NB4 (cell line): ENCODE measurements at regions not wholly inside any gene's neighbourhood (a gene's known extent, or its start where the extent isn't known, plus 50 kb on each side); places are given as distances from the start of the nearest gene placed in this dataset.

Experiments
- MAX ChIP-seq: IDR thresholded peaks from 2 replicates; pipeline ENCODE4 v1.6.1; 2011; ENCODE audit warnings: low read depth, low read length
- POLR2A ChIP-seq: IDR thresholded peaks from 2 replicates; pipeline ENCODE4 v1.6.1; 2011; ENCODE audit warnings: mild to moderate bottlenecking; ENCODE audit not compliant: insufficient read length; ENCODE audit errors: extremely low read depth
- TF ChIP-seq, protein P1 (sequence below): IDR thresholded peaks from one replicate; pipeline ENCODE4 v1.5.1; 2012; ENCODE audit warnings: low read depth, low read length

- TF ChIP-seq, protein P1, sequence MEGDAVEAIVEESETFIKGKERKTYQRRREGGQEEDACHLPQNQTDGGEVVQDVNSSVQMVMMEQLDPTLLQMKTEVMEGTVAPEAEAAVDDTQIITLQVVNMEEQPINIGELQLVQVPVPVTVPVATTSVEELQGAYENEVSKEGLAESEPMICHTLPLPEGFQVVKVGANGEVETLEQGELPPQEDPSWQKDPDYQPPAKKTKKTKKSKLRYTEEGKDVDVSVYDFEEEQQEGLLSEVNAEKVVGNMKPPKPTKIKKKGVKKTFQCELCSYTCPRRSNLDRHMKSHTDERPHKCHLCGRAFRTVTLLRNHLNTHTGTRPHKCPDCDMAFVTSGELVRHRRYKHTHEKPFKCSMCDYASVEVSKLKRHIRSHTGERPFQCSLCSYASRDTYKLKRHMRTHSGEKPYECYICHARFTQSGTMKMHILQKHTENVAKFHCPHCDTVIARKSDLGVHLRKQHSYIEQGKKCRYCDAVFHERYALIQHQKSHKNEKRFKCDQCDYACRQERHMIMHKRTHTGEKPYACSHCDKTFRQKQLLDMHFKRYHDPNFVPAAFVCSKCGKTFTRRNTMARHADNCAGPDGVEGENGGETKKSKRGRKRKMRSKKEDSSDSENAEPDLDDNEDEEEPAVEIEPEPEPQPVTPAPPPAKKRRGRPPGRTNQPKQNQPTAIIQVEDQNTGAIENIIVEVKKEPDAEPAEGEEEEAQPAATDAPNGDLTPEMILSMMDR = no peak
- no peak for TF ChIP-seq POLR2A
- no peak for TF ChIP-seq MAX
Measured at GRCh38 chr16:52363082-52363481, 183.9 kb downstream of the TOX3 start.
